GM23338 (cell line): ENCODE measurements at regions not wholly inside any gene's neighbourhood (a gene's known extent, or its start where the extent isn't known, plus 50 kb on each side); places are given as distances from the start of the nearest gene placed in this dataset.

Experiments used
- ATAC-seq: fragments of 200-7000 bp; cut with Tn5 transposase; 3 replicates; pipeline ENCODE4 v1.9.1; 2020
- DNase-seq: peaks from one replicate; pipeline ENCODE4 v3.0.0-alpha.2; 2015; ENCODE audit warnings: low spot score
- H2AFZ ChIP-seq: fragments of 200-600 bp; sonication (generic); 2 replicates; pipeline ENCODE4 v1.8.0; 2016; ENCODE audit warnings: antibody characterized with exemption, mild to moderate bottlenecking, moderate library complexity
- H3F3A ChIP-seq: fragments of 200-600 bp; sonication (generic); replicated peaks from 2 replicates; pipeline ENCODE4 v1.8.0; 2017; ENCODE audit warnings: antibody characterized with exemption, mixed run types, low read depth
- H3K27ac ChIP-seq: fragments of 200-600 bp; sonication (generic); 2 replicates; pipeline ENCODE4 v1.6.1; 2016; ENCODE audit warnings: low read depth
- H3K27me3 ChIP-seq: fragments of 200-600 bp; sonication (generic); 2 replicates; pipeline ENCODE4 v1.8.0; 2016; ENCODE audit warnings: mild to moderate bottlenecking, mixed run types, moderate library complexity; ENCODE audit not compliant: insufficient read depth
- H3K36me3 ChIP-seq: fragments of 200-600 bp; sonication (generic); 2 replicates; pipeline ENCODE4 v1.8.0; 2016; ENCODE audit warnings: mild to moderate bottlenecking; ENCODE audit not compliant: insufficient read depth
- H3K4me1 ChIP-seq: fragments of 200-600 bp; sonication (generic); 2 replicates; pipeline ENCODE4 v1.8.0; 2016; ENCODE audit warnings: mild to moderate bottlenecking, moderate library complexity; ENCODE audit not compliant: insufficient read depth
- H3K4me2 ChIP-seq: fragments of 200-600 bp; sonication (generic); 2 replicates; pipeline ENCODE4 v1.7.1; 2017; ENCODE audit warnings: mixed run types
- H3K4me3 ChIP-seq: fragments of 200-600 bp; sonication (generic); 2 replicates; pipeline ENCODE4 v1.6.1; 2016; ENCODE audit warnings: mixed run types
- H3K79me2 ChIP-seq: fragments of 200-600 bp; sonication (generic); replicated peaks from 2 replicates; pipeline ENCODE4 v1.8.0; 2017; ENCODE audit warnings: mild to moderate bottlenecking; ENCODE audit not compliant: insufficient read depth
- H3K9me2 ChIP-seq: fragments of 200-600 bp; sonication (generic); 2 replicates; pipeline ENCODE4 v1.8.0; 2017; ENCODE audit not compliant: insufficient read depth
- H4K20me1 ChIP-seq: fragments of 200-600 bp; sonication (generic); replicated peaks from 2 replicates; pipeline ENCODE4 v1.8.0; 2017; ENCODE audit warnings: mild to moderate bottlenecking; ENCODE audit not compliant: insufficient read depth
- H3K27ac Mint-ChIP-seq: 2 replicates; pipeline ENCODE4 v1.8.0; 2020; ENCODE audit warnings: inconsistent platforms, mild to moderate bottlenecking, moderate library complexity, mixed read lengths
- H3K27me3 Mint-ChIP-seq: 3 replicates; pipeline ENCODE4 v1.8.0; 2022; ENCODE audit warnings: low read depth, mild to moderate bottlenecking, moderate library complexity, mixed read lengths, inconsistent platforms; ENCODE audit not compliant: insufficient read depth, poor library complexity
- H3K36me3 Mint-ChIP-seq: 3 replicates; pipeline ENCODE4 v1.8.0; 2021; ENCODE audit warnings: low read depth, mild to moderate bottlenecking, inconsistent platforms, moderate library complexity, mixed read lengths
- H3K4me1 Mint-ChIP-seq: 3 replicates; pipeline ENCODE4 v1.8.0; 2020; ENCODE audit warnings: mild to moderate bottlenecking, inconsistent platforms, mixed read lengths
- H3K4me3 Mint-ChIP-seq: 3 replicates; pipeline ENCODE4 v1.8.0; 2021; ENCODE audit warnings: moderate library complexity, mild to moderate bottlenecking, inconsistent platforms, mixed read lengths
- H3K9me3 Mint-ChIP-seq: 3 replicates; pipeline ENCODE4 v1.8.0; 2020; ENCODE audit warnings: moderate library complexity, mild to moderate bottlenecking, inconsistent platforms, mixed read lengths
- CTCF ChIP-seq, 2 experiments: fragments of 200-600 bp in 1 of 2; sonication (generic) in 1 of 2; conservative IDR thresholded peaks; 2 replicates each; pipeline versions ENCODE4 v1.5.1 to v1.6.1; 2016 to 2017; ENCODE audit warnings: antibody characterized with exemption in 2 of 2, low read depth in 2 of 2, mild to moderate bottlenecking in 2 of 2, moderate library complexity in 1 of 2
- STAT1 ChIP-seq: IDR thresholded peaks from one replicate; pipeline ENCODE4 v1.6.1; 2016; ENCODE audit warnings: antibody characterized with exemption; ENCODE audit not compliant: unreplicated experiment
- ZNF114 ChIP-seq: fragments of 250-450 bp; sonication (Bioruptor Pico); IDR thresholded peaks from 2 replicates; pipeline ENCODE4 v1.5.0; 2020; ENCODE audit warnings: mild to moderate bottlenecking, moderate library complexity
- TF ChIP-seq, protein P1 (sequence below): fragments of 250-450 bp; sonication (Bioruptor Pico); IDR thresholded peaks from 2 replicates; pipeline ENCODE4 v1.5.0; 2020; ENCODE audit warnings: mild to moderate bottlenecking, moderate library complexity

DNA sequence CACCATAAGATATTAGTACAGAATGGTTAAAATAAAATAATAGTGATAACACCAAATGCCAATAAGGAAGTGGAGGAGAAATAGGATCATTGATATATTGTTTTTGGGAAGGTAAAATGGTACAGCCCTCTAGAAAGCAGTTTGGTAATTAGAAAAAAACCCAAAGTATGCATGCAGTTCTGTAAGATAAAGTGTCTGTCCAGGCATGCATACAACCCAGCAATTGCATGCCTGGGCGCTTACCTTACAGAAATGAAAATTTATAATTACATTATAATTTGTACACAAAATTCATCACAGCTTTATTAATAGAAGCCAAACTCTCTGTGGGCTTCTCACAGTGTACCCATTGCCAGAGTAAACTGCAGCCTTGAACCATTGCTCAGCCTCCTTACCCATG is 124.7 kb downstream of the TTC6 start (continued):
- TF ChIP-seq, protein P1, sequence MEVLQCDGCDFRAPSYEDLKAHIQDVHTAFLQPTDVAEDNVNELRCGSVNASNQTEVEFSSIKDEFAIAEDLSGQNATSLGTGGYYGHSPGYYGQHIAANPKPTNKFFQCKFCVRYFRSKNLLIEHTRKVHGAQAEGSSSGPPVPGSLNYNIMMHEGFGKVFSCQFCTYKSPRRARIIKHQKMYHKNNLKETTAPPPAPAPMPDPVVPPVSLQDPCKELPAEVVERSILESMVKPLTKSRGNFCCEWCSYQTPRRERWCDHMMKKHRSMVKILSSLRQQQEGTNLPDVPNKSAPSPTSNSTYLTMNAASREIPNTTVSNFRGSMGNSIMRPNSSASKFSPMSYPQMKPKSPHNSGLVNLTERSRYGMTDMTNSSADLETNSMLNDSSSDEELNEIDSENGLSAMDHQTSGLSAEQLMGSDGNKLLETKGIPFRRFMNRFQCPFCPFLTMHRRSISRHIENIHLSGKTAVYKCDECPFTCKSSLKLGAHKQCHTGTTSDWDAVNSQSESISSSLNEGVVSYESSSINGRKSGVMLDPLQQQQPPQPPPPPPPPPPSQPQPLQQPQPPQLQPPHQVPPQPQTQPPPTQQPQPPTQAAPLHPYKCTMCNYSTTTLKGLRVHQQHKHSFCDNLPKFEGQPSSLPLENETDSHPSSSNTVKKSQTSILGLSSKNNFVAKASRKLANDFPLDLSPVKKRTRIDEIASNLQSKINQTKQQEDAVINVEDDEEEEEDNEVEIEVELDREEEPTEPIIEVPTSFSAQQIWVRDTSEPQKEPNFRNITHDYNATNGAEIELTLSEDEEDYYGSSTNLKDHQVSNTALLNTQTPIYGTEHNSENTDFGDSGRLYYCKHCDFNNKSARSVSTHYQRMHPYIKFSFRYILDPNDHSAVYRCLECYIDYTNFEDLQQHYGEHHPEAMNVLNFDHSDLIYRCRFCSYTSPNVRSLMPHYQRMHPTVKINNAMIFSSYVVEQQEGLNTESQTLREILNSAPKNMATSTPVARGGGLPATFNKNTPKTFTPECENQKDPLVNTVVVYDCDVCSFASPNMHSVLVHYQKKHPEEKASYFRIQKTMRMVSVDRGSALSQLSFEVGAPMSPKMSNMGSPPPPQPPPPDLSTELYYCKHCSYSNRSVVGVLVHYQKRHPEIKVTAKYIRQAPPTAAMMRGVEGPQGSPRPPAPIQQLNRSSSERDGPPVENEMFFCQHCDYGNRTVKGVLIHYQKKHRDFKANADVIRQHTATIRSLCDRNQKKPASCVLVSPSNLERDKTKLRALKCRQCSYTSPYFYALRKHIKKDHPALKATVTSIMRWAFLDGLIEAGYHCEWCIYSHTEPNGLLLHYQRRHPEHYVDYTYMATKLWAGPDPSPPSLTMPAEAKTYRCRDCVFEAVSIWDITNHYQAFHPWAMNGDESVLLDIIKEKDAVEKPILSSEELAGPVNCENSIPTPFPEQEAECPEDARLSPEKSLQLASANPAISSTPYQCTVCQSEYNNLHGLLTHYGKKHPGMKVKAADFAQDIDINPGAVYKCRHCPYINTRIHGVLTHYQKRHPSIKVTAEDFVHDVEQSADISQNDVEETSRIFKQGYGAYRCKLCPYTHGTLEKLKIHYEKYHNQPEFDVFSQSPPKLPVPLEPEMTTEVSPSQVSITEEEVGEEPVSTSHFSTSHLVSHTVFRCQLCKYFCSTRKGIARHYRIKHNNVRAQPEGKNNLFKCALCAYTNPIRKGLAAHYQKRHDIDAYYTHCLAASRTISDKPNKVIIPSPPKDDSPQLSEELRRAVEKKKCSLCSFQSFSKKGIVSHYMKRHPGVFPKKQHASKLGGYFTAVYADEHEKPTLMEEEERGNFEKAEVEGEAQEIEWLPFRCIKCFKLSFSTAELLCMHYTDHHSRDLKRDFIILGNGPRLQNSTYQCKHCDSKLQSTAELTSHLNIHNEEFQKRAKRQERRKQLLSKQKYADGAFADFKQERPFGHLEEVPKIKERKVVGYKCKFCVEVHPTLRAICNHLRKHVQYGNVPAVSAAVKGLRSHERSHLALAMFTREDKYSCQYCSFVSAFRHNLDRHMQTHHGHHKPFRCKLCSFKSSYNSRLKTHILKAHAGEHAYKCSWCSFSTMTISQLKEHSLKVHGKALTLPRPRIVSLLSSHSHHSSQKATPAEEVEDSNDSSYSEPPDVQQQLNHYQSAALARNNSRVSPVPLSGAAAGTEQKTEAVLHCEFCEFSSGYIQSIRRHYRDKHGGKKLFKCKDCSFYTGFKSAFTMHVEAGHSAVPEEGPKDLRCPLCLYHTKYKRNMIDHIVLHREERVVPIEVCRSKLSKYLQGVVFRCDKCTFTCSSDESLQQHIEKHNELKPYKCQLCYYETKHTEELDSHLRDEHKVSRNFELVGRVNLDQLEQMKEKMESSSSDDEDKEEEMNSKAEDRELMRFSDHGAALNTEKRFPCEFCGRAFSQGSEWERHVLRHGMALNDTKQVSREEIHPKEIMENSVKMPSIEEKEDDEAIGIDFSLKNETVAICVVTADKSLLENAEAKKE (CRISPR knock-in tag), result no peak
- TF ChIP-seq ZNF114, result no peak

GRCh38 chr14:37721976-37722659 is 126.7 kb downstream of the TTC6 start:
- no peaks in the 10 kb centered on the region for H3K27me3 ChIP-seq
- no peak for ATAC-seq
- Mint-ChIP-seq H3K27ac (peak overlapping the region; percentile 18; the same call in 1 of the 2 replicates), H3K27me3 (no peaks in the 10 kb centered on the region), H3K4me3 (no peak overlapping the region), H3K9me3 (no peaks in the 10 kb centered on the region), H3K4me1 (no peaks in the 10 kb centered on the region), H3K36me3 (no peaks in the 10 kb centered on the region)
- H2AFZ ChIP-seq, result no peak overlapping the region
- no peak for DNase-seq
- no peaks in the 10 kb centered on the region for H3K4me1 ChIP-seq
- H3F3A ChIP-seq, result no peaks in the 10 kb centered on the region
- no peak overlapping the region for H3K4me3 ChIP-seq
- no peak overlapping the region for H3K27ac ChIP-seq
- H3K36me3 ChIP-seq, result no peaks in the 10 kb centered on the region
- H4K20me1 ChIP-seq, result no peaks in the 10 kb centered on the region
- H3K4me2 ChIP-seq, result no peak overlapping the region
- no peaks in the 10 kb centered on the region for H3K79me2 ChIP-seq
- TF ChIP-seq CTCF (conservative IDR thresholded peaks at IDR 0.05; ENCODE audit: low read depth in 2 of 2) (no peak), STAT1 (no peak)
- H3K9me2 ChIP-seq, result no peaks in the 10 kb centered on the region
